K562 (cell line): ENCODE measurements at regions not wholly inside any gene's neighbourhood (a gene's known extent, or its start where the extent isn't known, plus 50 kb on each side); places are given as distances from the start of the nearest gene placed in this dataset.

Source experiments
- ARID4B ChIP-seq: sonication (generic); formaldehyde crosslinking; IDR thresholded peaks from 2 replicates; pipeline ENCODE4 v1.8.0; 2022; ENCODE audit warnings: mild to moderate bottlenecking, missing genetic modification reagents
- CAMTA2 ChIP-seq: fragments of 250-450 bp; sonication (Bioruptor Pico); conservative IDR thresholded peaks from 2 replicates; pipeline ENCODE4 v1.5.1; 2022
- CC2D1A ChIP-seq: fragments of 450-650 bp; IDR thresholded peaks from 2 replicates; pipeline ENCODE4 v1.6.1; 2017; ENCODE audit warnings: mild to moderate bottlenecking
- FOS ChIP-seq: IDR thresholded peaks from 3 replicates; pipeline ENCODE4 v1.6.1; 2011; ENCODE audit not compliant: insufficient read length; ENCODE audit errors: extremely low read depth
- IRF1 ChIP-seq: sonication (generic); formaldehyde crosslinking; IDR thresholded peaks from 2 replicates; pipeline ENCODE4 v1.8.0; 2022; ENCODE audit warnings: missing genetic modification reagents, mild to moderate bottlenecking, borderline replicate concordance
- ZNF699 ChIP-seq: fragments of 250-450 bp; sonication (Bioruptor Pico); IDR thresholded peaks from 2 replicates; pipeline ENCODE4 v1.8.0; 2021; ENCODE audit warnings: mild to moderate bottlenecking, moderate library complexity; ENCODE audit not compliant: insufficient replicate concordance
- TF ChIP-seq, protein P1 (sequence below): sonication (generic); formaldehyde crosslinking; IDR thresholded peaks from 2 replicates; pipeline ENCODE4 v1.8.0; 2022; ENCODE audit warnings: missing genetic modification reagents, mild to moderate bottlenecking, borderline replicate concordance
- TF ChIP-seq, protein P2 (sequence below): fragments of 450-650 bp; IDR thresholded peaks from 2 replicates; pipeline ENCODE4 v1.6.1; 2016; ENCODE audit warnings: low read depth, mild to moderate bottlenecking, moderate library complexity
- TF ChIP-seq, protein P3 (sequence below): sonication (generic); IDR thresholded peaks from 2 replicates; pipeline ENCODE4 v1.6.1; 2016

DNA sequence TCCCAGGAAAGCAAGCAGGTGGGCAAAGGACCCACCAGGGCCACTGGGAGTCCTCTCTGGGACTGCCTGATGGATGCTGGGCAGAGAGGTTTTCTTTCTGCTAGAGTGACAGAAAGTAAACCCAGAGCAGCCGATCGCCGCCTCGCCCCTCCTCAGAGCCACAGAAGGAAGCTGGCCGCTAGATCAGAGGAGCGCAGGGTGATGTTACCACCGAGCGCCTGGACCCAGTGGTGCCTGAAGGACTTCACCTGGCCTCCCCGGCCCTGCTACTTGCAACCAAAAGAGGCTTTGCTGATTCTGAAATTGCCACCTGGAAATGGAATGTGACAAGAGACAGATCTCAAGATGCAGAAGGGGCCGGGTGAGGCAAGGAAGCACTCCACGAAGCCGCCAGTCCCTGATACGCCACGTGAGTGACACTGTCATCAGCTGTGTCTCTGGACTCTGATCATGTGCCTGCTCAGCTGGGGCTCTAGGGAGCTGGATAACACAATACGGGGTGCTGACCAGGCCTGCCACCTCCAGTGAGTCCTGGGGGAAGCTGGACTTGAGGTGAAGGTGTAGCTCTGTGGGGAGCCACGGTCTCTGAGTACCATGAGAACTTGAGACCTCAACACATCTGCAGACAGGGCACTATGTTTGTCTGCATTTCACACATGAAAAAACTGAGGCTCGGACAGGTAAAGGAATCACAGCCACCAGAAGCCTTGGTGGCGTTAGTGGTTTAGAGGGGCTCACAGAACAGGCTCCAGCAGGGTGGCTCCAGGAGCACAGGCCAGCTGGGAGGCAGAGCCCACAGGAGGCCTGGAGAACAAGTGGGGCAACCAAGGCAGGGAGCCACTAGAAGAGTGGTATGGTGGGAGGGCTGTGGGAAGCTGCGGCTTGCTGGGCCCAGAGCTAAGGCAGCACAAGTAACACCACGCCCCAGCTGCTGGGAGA lies 137.9 kb upstream of the PRR20G start (continued):
- TF ChIP-seq, protein P1, sequence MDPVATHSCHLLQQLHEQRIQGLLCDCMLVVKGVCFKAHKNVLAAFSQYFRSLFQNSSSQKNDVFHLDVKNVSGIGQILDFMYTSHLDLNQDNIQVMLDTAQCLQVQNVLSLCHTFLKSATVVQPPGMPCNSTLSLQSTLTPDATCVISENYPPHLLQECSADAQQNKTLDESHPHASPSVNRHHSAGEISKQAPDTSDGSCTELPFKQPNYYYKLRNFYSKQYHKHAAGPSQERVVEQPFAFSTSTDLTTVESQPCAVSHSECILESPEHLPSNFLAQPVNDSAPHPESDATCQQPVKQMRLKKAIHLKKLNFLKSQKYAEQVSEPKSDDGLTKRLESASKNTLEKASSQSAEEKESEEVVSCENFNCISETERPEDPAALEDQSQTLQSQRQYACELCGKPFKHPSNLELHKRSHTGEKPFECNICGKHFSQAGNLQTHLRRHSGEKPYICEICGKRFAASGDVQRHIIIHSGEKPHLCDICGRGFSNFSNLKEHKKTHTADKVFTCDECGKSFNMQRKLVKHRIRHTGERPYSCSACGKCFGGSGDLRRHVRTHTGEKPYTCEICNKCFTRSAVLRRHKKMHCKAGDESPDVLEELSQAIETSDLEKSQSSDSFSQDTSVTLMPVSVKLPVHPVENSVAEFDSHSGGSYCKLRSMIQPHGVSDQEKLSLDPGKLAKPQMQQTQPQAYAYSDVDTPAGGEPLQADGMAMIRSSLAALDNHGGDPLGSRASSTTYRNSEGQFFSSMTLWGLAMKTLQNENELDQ (CRISPR knock-in tag): no peak
- TF ChIP-seq IRF1 (CRISPR knock-in tag) (no peak), FOS (no peak), CC2D1A (no peak), CAMTA2 (CRISPR knock-in tag) (no peak), ZNF699 (no peak), ARID4B (no peak)
- TF ChIP-seq, protein P2, sequence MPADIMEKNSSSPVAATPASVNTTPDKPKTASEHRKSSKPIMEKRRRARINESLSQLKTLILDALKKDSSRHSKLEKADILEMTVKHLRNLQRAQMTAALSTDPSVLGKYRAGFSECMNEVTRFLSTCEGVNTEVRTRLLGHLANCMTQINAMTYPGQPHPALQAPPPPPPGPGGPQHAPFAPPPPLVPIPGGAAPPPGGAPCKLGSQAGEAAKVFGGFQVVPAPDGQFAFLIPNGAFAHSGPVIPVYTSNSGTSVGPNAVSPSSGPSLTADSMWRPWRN: no peak
- TF ChIP-seq, protein P3, sequence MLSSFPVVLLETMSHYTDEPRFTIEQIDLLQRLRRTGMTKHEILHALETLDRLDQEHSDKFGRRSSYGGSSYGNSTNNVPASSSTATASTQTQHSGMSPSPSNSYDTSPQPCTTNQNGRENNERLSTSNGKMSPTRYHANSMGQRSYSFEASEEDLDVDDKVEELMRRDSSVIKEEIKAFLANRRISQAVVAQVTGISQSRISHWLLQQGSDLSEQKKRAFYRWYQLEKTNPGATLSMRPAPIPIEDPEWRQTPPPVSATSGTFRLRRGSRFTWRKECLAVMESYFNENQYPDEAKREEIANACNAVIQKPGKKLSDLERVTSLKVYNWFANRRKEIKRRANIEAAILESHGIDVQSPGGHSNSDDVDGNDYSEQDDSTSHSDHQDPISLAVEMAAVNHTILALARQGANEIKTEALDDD: no peak
